Caco-2 (cell line): ENCODE measurements at regions not wholly inside any gene's neighbourhood (a gene's known extent, or its start where the extent isn't known, plus 50 kb on each side); places are given as distances from the start of the nearest gene placed in this dataset.

Experiments used
- BruUV-seq: library from RNA; stranded (reverse); fragments of 400-500 nt; replicated peaks from 2 replicates; lab custom pipeline; 2021; lab: Mats Ljungman, UMichigan
- CTCF ChIA-PET: fragments of 300-600 bp; sonication (Branson Sonifier 250); formaldehyde crosslinking; loops from one replicate; lab custom pipeline; 2022; ENCODE audit warnings: antibody characterized with exemption; lab: Charles Lee
- POLR2A ChIA-PET: fragments of 300-600 bp; sonication (Branson Sonifier 250); formaldehyde crosslinking; loops from one replicate; lab custom pipeline; 2022; ENCODE audit warnings: antibody characterized with exemption; lab: Charles Lee
- DNase-seq, 2 experiments: peaks; one replicate each; pipeline versions ENCODE4 v3.0.0 to v3.0.0-alpha.2; 2020 to 2022
- H3K27me3 ChIP-seq: replicated peaks from 2 replicates; pipeline ENCODE4 v1.6.0; 2011; ENCODE audit warnings: low read length; ENCODE audit not compliant: control insufficient read depth, insufficient read depth
- H3K36me3 ChIP-seq: 2 replicates; pipeline ENCODE4 v1.5.1; 2011; ENCODE audit warnings: low read length; ENCODE audit not compliant: control insufficient read depth, insufficient read depth
- H3K4me1 ChIP-seq: fragments of 250-450 bp; sonication (Bioruptor Pico); 2 replicates; pipeline ENCODE4 v1.5.1; 2020; ENCODE audit warnings: mild to moderate bottlenecking
- H3K4me3 ChIP-seq: 2 replicates; pipeline ENCODE4 v1.5.1; 2011; ENCODE audit warnings: low read depth, mild to moderate bottlenecking, control low read depth, low read length
- H3K9me3 ChIP-seq: fragments of 250-450 bp; sonication (Bioruptor Pico); 2 replicates; pipeline ENCODE4 v1.5.1; 2020; ENCODE audit warnings: mild to moderate bottlenecking, moderate library complexity
- H3K27ac Mint-ChIP-seq: one replicate; pipeline ENCODE4 v1.8.0; 2022; ENCODE audit warnings: mixed read lengths; ENCODE audit not compliant: unreplicated experiment
- H3K27me3 Mint-ChIP-seq: one replicate; pipeline ENCODE4 v1.8.0; 2022; ENCODE audit warnings: mixed read lengths; ENCODE audit not compliant: insufficient read depth, unreplicated experiment
- H3K36me3 Mint-ChIP-seq: one replicate; pipeline ENCODE4 v1.8.0; 2022; ENCODE audit warnings: mild to moderate bottlenecking, mixed read lengths; ENCODE audit not compliant: insufficient read depth, unreplicated experiment
- H3K4me1 Mint-ChIP-seq: one replicate; pipeline ENCODE4 v1.8.0; 2022; ENCODE audit warnings: low read depth, mixed read lengths; ENCODE audit not compliant: unreplicated experiment
- H3K4me3 Mint-ChIP-seq: one replicate; pipeline ENCODE4 v1.8.0; 2022; ENCODE audit warnings: mild to moderate bottlenecking, moderate library complexity, mixed read lengths; ENCODE audit not compliant: unreplicated experiment
- H3K9me3 Mint-ChIP-seq: one replicate; pipeline ENCODE4 v1.8.0; 2022; ENCODE audit warnings: mixed read lengths; ENCODE audit not compliant: unreplicated experiment
- CTCF ChIP-seq, 2 experiments: fragments of 200-600 bp in 1 of 2; IDR thresholded peaks; 1 replicate in 1 of 2; 2 replicates in 1 of 2; pipeline versions ENCODE4 v1.5.1 to v1.8.0; 2011 to 2022; ENCODE audit warnings: antibody characterized with exemption in 1 of 2, control low read depth in 1 of 2, inconsistent platforms in 1 of 2, low read depth in 1 of 2, low read length in 1 of 2, mild to moderate bottlenecking in 1 of 2, moderate library complexity in 1 of 2; ENCODE audit not compliant: insufficient read depth in 1 of 2, severe bottlenecking in 1 of 2, unreplicated experiment in 1 of 2
- intact Hi-C: fragments of 100-400 bp; cut with micrococcal nuclease; formaldehyde crosslinking; loops from one replicate; pipeline ENCODE4 v1.10.0; 2022; ENCODE audit not compliant: unreplicated experiment

- H3K4me1 ChIP-seq = no peaks in the 10 kb centered on the region
- Mint-ChIP-seq H3K27me3 (no peaks in the 10 kb centered on the region), H3K36me3 (no peaks in the 10 kb centered on the region), H3K9me3 (no peaks in the 10 kb centered on the region), H3K4me1 (no peaks in the 10 kb centered on the region), H3K4me3 (no peak overlapping the region), H3K27ac (no peak overlapping the region)
- H3K4me3 ChIP-seq = no peak overlapping the region
- intact Hi-C loops = no loop called here
- no peak for DNase-seq
- H3K9me3 ChIP-seq = no peaks in the 10 kb centered on the region
- TF ChIP-seq CTCF (IDR thresholded peaks at IDR 0.05; ENCODE audit: insufficient read depth in 1 of 2, low read depth in 1 of 2, low read length in 1 of 2, severe bottlenecking in 1 of 2, unreplicated experiment in 1 of 2) = no peak
- CTCF ChIA-PET = no interaction called here
- no peaks in the 10 kb centered on the region for H3K36me3 ChIP-seq
- POLR2A ChIA-PET = no interaction called here
- H3K27me3 ChIP-seq = no peaks in the 10 kb centered on the region
- no TSS peak for BruUV-seq
Measured at GRCh38 chr5:38718771-38719391, 126.9 kb upstream of the OSMR start.

- H3K4me3 Mint-ChIP-seq = no peak overlapping the region
- no peak overlapping the region for H3K27ac Mint-ChIP-seq
- ChIA-PET CTCF (no interaction called here), POLR2A (no interaction called here)
- H3K9me3 Mint-ChIP-seq = no peaks in the 10 kb centered on the region
- H3K4me1 Mint-ChIP-seq = no peaks in the 10 kb centered on the region
- Histone ChIP-seq H3K4me1 (no peaks in the 10 kb centered on the region), H3K9me3 (no peaks in the 10 kb centered on the region), H3K36me3 (no peaks in the 10 kb centered on the region), H3K4me3 (no peak overlapping the region), H3K27me3 (no peaks in the 10 kb centered on the region)
- intact Hi-C loops = no loop called here
- H3K36me3 Mint-ChIP-seq = no peaks in the 10 kb centered on the region
- H3K27me3 Mint-ChIP-seq = no peaks in the 10 kb centered on the region
- no peak for TF ChIP-seq CTCF (IDR thresholded peaks at IDR 0.05; ENCODE audit: insufficient read depth in 1 of 2, low read depth in 1 of 2, low read length in 1 of 2, severe bottlenecking in 1 of 2, unreplicated experiment in 1 of 2)
- BruUV-seq = no TSS peak
- no peak for DNase-seq
Measured at GRCh38 chr5:38719403-38719802, 126.4 kb upstream of the OSMR start.

- no peak for DNase-seq
- Mint-ChIP-seq H3K4me3 (no peak overlapping the region), H3K36me3 (no peaks in the 10 kb centered on the region), H3K27ac (no peak overlapping the region), H3K4me1 (no peaks in the 10 kb centered on the region), H3K9me3 (no peaks in the 10 kb centered on the region), H3K27me3 (no peaks in the 10 kb centered on the region)
- ChIA-PET POLR2A (no interaction called here), CTCF (no interaction called here)
- H3K4me3 ChIP-seq = no peak overlapping the region
- TF ChIP-seq CTCF (IDR thresholded peaks at IDR 0.05; ENCODE audit: insufficient read depth in 1 of 2, low read depth in 1 of 2, low read length in 1 of 2, severe bottlenecking in 1 of 2, unreplicated experiment in 1 of 2) = no peak
- H3K36me3 ChIP-seq = no peaks in the 10 kb centered on the region
- no peaks in the 10 kb centered on the region for H3K27me3 ChIP-seq
- no peaks in the 10 kb centered on the region for H3K9me3 ChIP-seq
- intact Hi-C loops = no loop called here
- BruUV-seq = no TSS peak
- H3K4me1 ChIP-seq = no peaks in the 10 kb centered on the region
Measured at GRCh38 chr5:38719916-38720315, 125.9 kb upstream of the OSMR start.
